HCT116 (cell line): ENCODE measurements at regions not wholly inside any gene's neighbourhood (a gene's known extent, or its start where the extent isn't known, plus 50 kb on each side); places are given as distances from the start of the nearest gene placed in this dataset.

Experiments
- ATAC-seq: fragments of 200-7000 bp; cut with Tn5 transposase; 2 replicates; pipeline ENCODE4 v1.9.1; 2020; ENCODE audit warnings: mild to moderate bottlenecking, moderate library complexity
- BruUV-seq: library from RNA; stranded (reverse); fragments of 400-500 nt; replicated peaks from 2 replicates; lab custom pipeline; 2021; lab: Mats Ljungman, UMichigan
- CTCF ChIA-PET: fragments of 300-600 bp; sonication (Branson Sonifier 250); formaldehyde crosslinking; loops from one replicate; lab custom pipeline; 2021; ENCODE audit warnings: antibody characterized with exemption; lab: Charles Lee
- POLR2A ChIA-PET: fragments of 300-600, 350-600 bp; sonication (Branson Sonifier 250); formaldehyde crosslinking; loops from one replicate; lab custom pipeline; 2021; ENCODE audit warnings: antibody characterized with exemption; lab: Charles Lee
- RAD21 ChIA-PET, 2 experiments: fragments of 300-600 bp; sonication (Branson Sonifier 250); formaldehyde crosslinking; loops; one replicate each; lab custom pipeline; 2023; ENCODE audit warnings: low total read pairs in 2 of 2; ENCODE audit not compliant: uncharacterized antibody in 2 of 2, unreplicated experiment in 2 of 2, low non-redundant PET in 1 of 2; lab: Charles Lee
- DNase-seq: peaks from one replicate; pipeline ENCODE4 v3.0.0-alpha.2; 2010; ENCODE audit warnings: low read depth, low spot score
- H2AFZ ChIP-seq: fragments of 200-600 bp; shearing (Covaris generic), sonication (generic); 2 replicates; pipeline ENCODE4 v1.6.1; 2017; ENCODE audit warnings: low read depth, mixed run types, mixed read lengths, antibody characterized with exemption, low read length; ENCODE audit not compliant: poor library complexity, severe bottlenecking
- H3K27ac ChIP-seq: 2 replicates; pipeline ENCODE4 v1.5.1; 2012; ENCODE audit warnings: low read depth, low read length
- H3K27me3 ChIP-seq: fragments of 200-600 bp; sonication (generic); 2 replicates; pipeline ENCODE4 v1.6.1; 2016; ENCODE audit warnings: mixed run types, low read length, mixed read lengths; ENCODE audit not compliant: insufficient read depth
- H3K36me3 ChIP-seq, 2 experiments: fragments of 200-500 bp in 1 of 2; fragments of 200-600 bp in 1 of 2; sonication (Bioruptor generic) in 1 of 2; sonication (generic) in 1 of 2; 2 replicates each; pipeline versions ENCODE4 v1.5.1 to v1.6.1; 2014 to 2016; ENCODE audit warnings: low read length in 2 of 2, inconsistent platforms in 1 of 2, mixed read lengths in 1 of 2, mixed run types in 1 of 2; ENCODE audit not compliant: insufficient read depth in 2 of 2, control insufficient read depth in 1 of 2
- H3K4me1 ChIP-seq, 2 experiments: fragments of 200-600 bp in 1 of 2; sonication (generic) in 1 of 2; 2 replicates each; pipeline versions ENCODE4 v1.5.1 to v1.6.1; 2012 to 2017; ENCODE audit warnings: low read length in 2 of 2, inconsistent platforms in 1 of 2, mild to moderate bottlenecking in 1 of 2, mixed read lengths in 1 of 2, mixed run types in 1 of 2, moderate library complexity in 1 of 2; ENCODE audit not compliant: insufficient read depth in 2 of 2, control insufficient read depth in 1 of 2
- H3K4me2 ChIP-seq: fragments of 200-600 bp; sonication (generic); 2 replicates; pipeline ENCODE4 v1.6.1; 2017; ENCODE audit warnings: mixed run types, low read length, mixed read lengths
- H3K4me3 ChIP-seq, 2 experiments: fragments of 200-600 bp in 1 of 2; sonication (generic) in 1 of 2; replicated peaks in 1 of 2; 2 replicates each; pipeline ENCODE4 v1.5.1; 2011 to 2016; ENCODE audit warnings: low read length in 2 of 2, control low read depth in 1 of 2, low read depth in 1 of 2, mild to moderate bottlenecking in 1 of 2, mixed read lengths in 1 of 2, mixed run types in 1 of 2
- H3K79me2 ChIP-seq: fragments of 200-600 bp; sonication (generic); 2 replicates; pipeline ENCODE4 v1.6.1; 2017; ENCODE audit warnings: mild to moderate bottlenecking, mixed run types, low read length, moderate library complexity, mixed read lengths; ENCODE audit not compliant: insufficient read depth
- H3K9ac ChIP-seq: fragments of 200-600 bp; sonication (generic); 2 replicates; pipeline ENCODE4 v1.6.1; 2016; ENCODE audit warnings: low read length, mixed read lengths
- H3K9me2 ChIP-seq: fragments of 200-600 bp; sonication (generic), shearing (Covaris generic); 2 replicates; pipeline ENCODE4 v1.6.1; 2017; ENCODE audit warnings: mixed run types, mild to moderate bottlenecking, moderate library complexity; ENCODE audit not compliant: insufficient read depth
- H3K9me3 ChIP-seq, 2 experiments: fragments of 200-500 bp in 1 of 2; fragments of 200-600 bp in 1 of 2; sonication (Bioruptor generic) in 1 of 2; sonication (generic) in 1 of 2; 2 replicates each; pipeline ENCODE4 v1.6.1; 2014 to 2017; ENCODE audit warnings: low read length in 2 of 2, mixed read lengths in 2 of 2, inconsistent platforms in 1 of 2, low read depth in 1 of 2, mild to moderate bottlenecking in 1 of 2, mixed run types in 1 of 2, moderate library complexity in 1 of 2; ENCODE audit not compliant: control insufficient read depth in 1 of 2, insufficient read depth in 1 of 2
- H4K20me1 ChIP-seq: fragments of 200-600 bp; sonication (generic), shearing (Covaris generic); 2 replicates; pipeline ENCODE4 v1.6.1; 2017; ENCODE audit warnings: mixed run types, mild to moderate bottlenecking, moderate library complexity; ENCODE audit not compliant: insufficient read depth
- CEBPB ChIP-seq: IDR thresholded peaks from 2 replicates; pipeline ENCODE4 v1.6.1; 2012; ENCODE audit warnings: low read depth
- CTCF ChIP-seq, 3 experiments: fragments of 200-600 bp in 1 of 3; sonication (generic) in 1 of 3; IDR thresholded peaks in 2 of 3; conservative IDR thresholded peaks in 1 of 3; 2 replicates each; pipeline ENCODE4 v1.5.1; 2012 to 2017; ENCODE audit warnings: low read depth in 2 of 3, low read length in 2 of 3, antibody characterized with exemption in 1 of 3, borderline replicate concordance in 1 of 3, control low read depth in 1 of 3, mild to moderate bottlenecking in 1 of 3, mixed read lengths in 1 of 3, mixed run types in 1 of 3, moderate library complexity in 1 of 3; ENCODE audit not compliant: insufficient read depth in 1 of 3
- EGR1 ChIP-seq: IDR thresholded peaks from 2 replicates; pipeline ENCODE4 v1.6.1; 2012; ENCODE audit warnings: low read depth
- POLR2A ChIP-seq: IDR thresholded peaks from 2 replicates; pipeline ENCODE4 v1.7.0; 2011; ENCODE audit warnings: borderline replicate concordance; ENCODE audit not compliant: insufficient read depth, insufficient read length; ENCODE audit errors: extremely low read depth
- SIN3A ChIP-seq: IDR thresholded peaks from 2 replicates; pipeline ENCODE4 v1.6.1; 2012; ENCODE audit warnings: low read depth
- SP1 ChIP-seq: IDR thresholded peaks from 2 replicates; pipeline ENCODE4 v1.6.1; 2012; ENCODE audit warnings: low read depth
- TCF7L2 ChIP-seq: IDR thresholded peaks from 2 replicates; pipeline ENCODE4 v1.7.0; 2011; ENCODE audit warnings: borderline replicate concordance, inconsistent platforms; ENCODE audit not compliant: insufficient read depth, insufficient read length; ENCODE audit errors: extremely low read depth
- ZBTB33 ChIP-seq: IDR thresholded peaks from 2 replicates; pipeline ENCODE4 v1.6.1; 2011; ENCODE audit warnings: mild to moderate bottlenecking, low read length, moderate library complexity; ENCODE audit not compliant: insufficient replicate concordance; ENCODE audit errors: extremely low read depth
- ZFX ChIP-seq: fragments of 450-650 bp; IDR thresholded peaks from 2 replicates; pipeline ENCODE4 v1.6.1; 2017
- intact Hi-C: fragments of 100-400 bp; cut with micrococcal nuclease; formaldehyde crosslinking; loops from 2 replicates; pipeline ENCODE4 v1.10.0; 2022

GRCh38 chr2:64232266-64232665 lies 88.0 kb upstream of the PELI1 start:
- Histone ChIP-seq H2AFZ (no peak overlapping the region), H3K9me3 (no peaks in the 10 kb centered on the region), H4K20me1 (no peaks in the 10 kb centered on the region), H3K9ac (no peak overlapping the region), H3K79me2 (no peaks in the 10 kb centered on the region), H3K27ac (no peak overlapping the region), H3K4me1 (peaks cover 3 to 10% of the 10 kb centered on the region in 2 experiments), H3K27me3 (no peaks in the 10 kb centered on the region), H3K9me2 (no peaks in the 10 kb centered on the region), H3K4me3 (no peak overlapping the region), H3K36me3 (no peaks in the 10 kb centered on the region), H3K4me2 (no peak overlapping the region)
- DNase-seq (no peak), ATAC-seq (no peak)
- CTCF ChIA-PET: no interaction called here
- POLR2A ChIA-PET: no interaction called here
- RAD21 ChIA-PET: no interaction called here
- no TSS peak for BruUV-seq
- intact Hi-C loops: no loop called here
- no peak for TF ChIP-seq TCF7L2
- TF ChIP-seq EGR1: no peak
- TF ChIP-seq ZFX: no peak
- no peak for TF ChIP-seq CEBPB
- TF ChIP-seq SP1: no peak
- TF ChIP-seq POLR2A: no peak
- TF ChIP-seq CTCF (IDR thresholded peaks at IDR 0.05 in 2 of 3, conservative IDR thresholded peaks at IDR 0.05 in 1 of 3; ENCODE audit: borderline replicate concordance in 1 of 3, insufficient read depth in 1 of 3, low read depth in 2 of 3, low read length in 2 of 3): no peak
- no peak for TF ChIP-seq ZBTB33
- TF ChIP-seq SIN3A: no peak
